Thoracic aorta (tissue), 2 donors: ENCODE measurements at regions not wholly inside any gene's neighbourhood (a gene's known extent, or its start where the extent isn't known, plus 50 kb on each side); places are given as distances from the start of the nearest gene placed in this dataset.

Experiments
- ATAC-seq: fragments of 150-250 bp; one replicate; pipeline ENCODE4 v1.8.0; 2017; ENCODE audit warnings: low read depth; ENCODE audit not compliant: insufficient number of reproducible peaks, low FRiP score
- DNase-seq: peaks from one replicate; pipeline ENCODE4 v3.0.0-alpha.2; 2020; ENCODE audit warnings: low spot score
- H3K27ac ChIP-seq, 2 donors: fragments of 200-600 bp; sonication (generic); 1 replicate in 1 of 2; 2 replicates in 1 of 2; pipeline ENCODE4 v1.5.1; 2016; ENCODE audit warnings: mild to moderate bottlenecking in 2 of 2, moderate library complexity in 2 of 2
- H3K27me3 ChIP-seq: fragments of 200-600 bp; sonication (generic); replicated peaks from 2 replicates; pipeline ENCODE4 v1.6.0; 2016; ENCODE audit warnings: mild to moderate bottlenecking; ENCODE audit not compliant: insufficient read depth
- H3K36me3 ChIP-seq: fragments of 200-600 bp; sonication (generic); one replicate; pipeline ENCODE4 v1.5.1; 2016
- H3K4me1 ChIP-seq, 2 donors: fragments of 200-600 bp; sonication (generic); 1 replicate in 1 of 2; 2 replicates in 1 of 2; pipeline versions ENCODE4 v1.5.1 to v1.6.0; 2016; ENCODE audit warnings: low read depth in 2 of 2, mild to moderate bottlenecking in 1 of 2; ENCODE audit not compliant: control insufficient read depth in 1 of 2
- H3K4me3 ChIP-seq: fragments of 200-600 bp; sonication (generic); 2 replicates; pipeline ENCODE4 v1.5.1; 2016; ENCODE audit warnings: mild to moderate bottlenecking
- H3K9me3 ChIP-seq: fragments of 200-600 bp; sonication (generic); 2 replicates; pipeline ENCODE4 v1.5.1; 2016
- CTCF ChIP-seq: fragments of 200-600 bp; sonication (generic); IDR thresholded peaks from one replicate; pipeline ENCODE4 v1.5.1; 2019; ENCODE audit warnings: antibody characterized with exemption

GRCh38 chr3:18757476-18757875 is 332.3 kb upstream of the SATB1 start:
- Histone ChIP-seq H3K4me3 (no peak overlapping the region), H3K9me3 (no peaks in the 10 kb centered on the region), H3K27me3 (no peaks in the 10 kb centered on the region), H3K4me1 (no peaks in the 10 kb centered on the region), H3K36me3 (no peaks in the 10 kb centered on the region), H3K27ac (no peak overlapping the region)
- no peak for TF ChIP-seq CTCF
- no peak for DNase-seq
- no peak for ATAC-seq

DNA sequence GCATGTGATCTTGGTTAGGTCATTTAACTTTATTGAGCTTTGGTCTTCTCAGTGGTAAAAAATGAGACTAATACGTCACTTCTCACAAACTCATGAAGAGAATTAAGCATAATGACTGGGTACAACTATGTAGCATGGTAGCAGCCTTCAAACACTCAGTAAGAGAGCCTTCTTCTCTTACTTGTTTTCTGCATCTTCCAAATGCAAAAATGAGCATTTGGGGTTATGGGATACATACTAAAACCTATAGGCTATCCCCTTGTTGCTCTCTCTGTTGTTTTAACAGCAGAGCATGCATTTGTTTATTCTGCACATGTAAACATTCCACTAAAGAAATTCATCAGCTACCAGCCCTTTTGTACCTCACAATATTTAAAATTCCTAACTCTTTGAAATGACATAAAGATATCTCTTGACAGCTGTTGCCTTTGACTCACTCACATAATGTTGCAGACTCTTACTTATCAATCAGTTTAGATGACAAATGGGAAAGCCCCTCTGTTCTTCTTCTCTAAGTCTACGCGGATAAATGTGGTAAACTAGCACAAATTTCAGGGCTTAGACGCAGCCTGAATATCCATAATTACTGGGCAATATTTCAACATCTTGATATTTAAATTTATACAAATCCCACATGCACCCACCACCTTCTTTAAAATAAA is 327.3 kb upstream of the SATB1 start:
- Histone ChIP-seq H3K4me3 (no peak overlapping the region), H3K27ac (no peak overlapping the region), H3K27me3 (no peaks in the 10 kb centered on the region), H3K36me3 (no peaks in the 10 kb centered on the region), H3K9me3 (no peaks in the 10 kb centered on the region), H3K4me1 (no peaks in the 10 kb centered on the region)
- ATAC-seq (no peak), DNase-seq (no peak)
- TF ChIP-seq CTCF = no peak

DNA sequence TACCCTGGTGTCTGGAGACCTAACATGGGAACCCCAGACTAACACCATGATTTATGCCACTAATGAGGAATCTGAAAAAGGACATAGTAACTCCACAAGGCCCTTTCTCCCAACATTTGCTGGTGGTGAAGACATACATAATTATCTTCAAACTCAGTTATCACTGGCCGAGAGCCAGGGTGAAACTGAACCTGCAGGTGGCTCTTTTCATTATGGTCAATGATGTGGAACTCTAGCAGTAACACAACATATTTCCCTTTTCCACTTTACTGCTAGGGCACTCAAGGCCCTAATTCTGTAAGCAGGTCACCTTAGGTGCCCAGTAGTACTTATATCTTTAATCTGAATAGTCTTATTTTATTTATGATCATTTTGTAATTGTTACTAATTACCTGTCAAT is 326.4 kb upstream of the SATB1 start:
- no peak overlapping the region for H3K27ac ChIP-seq
- H3K9me3 ChIP-seq = no peaks in the 10 kb centered on the region
- DNase-seq = no peak
- no peak for TF ChIP-seq CTCF
- H3K4me3 ChIP-seq = no peak overlapping the region
- no peaks in the 10 kb centered on the region for H3K4me1 ChIP-seq
- ATAC-seq = no peak
- no peaks in the 10 kb centered on the region for H3K36me3 ChIP-seq
- H3K27me3 ChIP-seq = no peaks in the 10 kb centered on the region

DNA sequence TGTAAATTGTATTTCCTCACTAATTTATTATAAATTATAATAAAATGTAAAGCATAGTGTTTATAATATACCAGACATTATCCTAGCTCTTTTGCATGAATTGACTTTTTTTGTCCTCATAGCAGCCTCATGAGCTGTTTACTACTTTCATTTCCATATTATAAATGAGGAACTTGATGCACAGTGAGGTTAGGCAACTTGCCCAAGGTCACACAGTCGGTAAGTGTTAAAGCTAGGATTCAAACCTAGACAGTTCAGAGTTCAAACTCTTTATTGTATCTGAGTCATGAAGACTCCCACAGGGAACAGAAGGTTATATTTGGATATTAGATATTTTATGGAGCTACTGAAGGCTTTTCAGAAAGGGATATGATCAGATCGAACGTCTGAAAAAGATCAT is 322.2 kb upstream of the SATB1 start:
- Histone ChIP-seq H3K4me3 (no peak overlapping the region), H3K36me3 (no peaks in the 10 kb centered on the region), H3K9me3 (no peaks in the 10 kb centered on the region), H3K27me3 (no peaks in the 10 kb centered on the region), H3K4me1 (no peaks in the 10 kb centered on the region), H3K27ac (no peak overlapping the region)
- DNase-seq (no peak), ATAC-seq (no peak)
- no peak for TF ChIP-seq CTCF

DNA sequence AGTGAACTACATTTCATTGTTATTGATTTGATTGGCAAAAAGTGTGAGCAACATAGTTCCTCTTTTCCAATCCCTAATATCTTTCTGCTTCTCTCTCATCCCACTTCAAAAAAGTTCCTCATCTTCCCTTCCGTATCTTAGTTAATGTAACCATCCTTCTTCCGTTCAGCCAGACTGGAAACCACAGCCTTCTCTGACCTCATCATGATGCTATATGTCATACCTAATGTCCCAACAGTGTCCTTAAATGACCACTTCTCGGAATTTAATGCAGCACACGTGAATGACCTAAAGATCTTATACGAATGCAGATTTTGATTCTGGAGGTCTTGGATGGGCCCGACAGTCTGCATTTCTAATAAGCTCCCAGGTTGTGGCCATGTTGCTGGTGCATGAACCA is 320.3 kb upstream of the SATB1 start:
- Histone ChIP-seq H3K36me3 (no peaks in the 10 kb centered on the region), H3K4me1 (no peaks in the 10 kb centered on the region), H3K4me3 (no peak overlapping the region), H3K9me3 (no peaks in the 10 kb centered on the region), H3K27ac (no peak overlapping the region), H3K27me3 (no peaks in the 10 kb centered on the region)
- TF ChIP-seq CTCF = no peak
- ATAC-seq (no peak), DNase-seq (no peak)
